ENCODE measurements at regions not wholly inside any gene's neighbourhood (a gene's known extent, or its start where the extent isn't known, plus 50 kb on each side); places are given as distances from the start of the nearest gene placed in this dataset.

- no peak overlapping the region for H2BK15ac ChIP-seq (ENCODE audit: low read length)
- no peak overlapping the region for H4K5ac ChIP-seq (ENCODE audit: insufficient read length, low read depth, low read length)
- H2AFZ ChIP-seq (ENCODE audit: low read length): no peak overlapping the region
- no peak overlapping the region for H2AK5ac ChIP-seq (ENCODE audit: low read depth, low read length)
- no peak overlapping the region for H3K4ac ChIP-seq (replicated peaks; ENCODE audit: insufficient read length, low read depth, low read length)
- no peak overlapping the region for H3K4me2 ChIP-seq (ENCODE audit: insufficient read depth in 1 of 2, low read depth in 2 of 2, low read length in 2 of 2)
- H3K79me2 ChIP-seq (ENCODE audit: control insufficient read depth in 1 of 2, insufficient read depth in 2 of 2, low read length in 2 of 2): no peaks in the 10 kb centered on the region
- H3K14ac ChIP-seq (ENCODE audit: insufficient read length): no peak overlapping the region
- H3K36me3 ChIP-seq (ENCODE audit: control insufficient read depth in 2 of 4, insufficient read depth in 4 of 4, low read length in 3 of 4): no peaks in the 10 kb centered on the region
- no peak overlapping the region for H3K56ac ChIP-seq (replicated peaks; ENCODE audit: insufficient read length, low read depth, low read length)
- DNase-seq (ENCODE audit: low read depth in 1 of 2, low spot score in 2 of 2) (no peak), FAIRE-seq (no peak)
- no peak overlapping the region for H2BK5ac ChIP-seq (ENCODE audit: low read depth, low read length)
- no peak overlapping the region for H2BK20ac ChIP-seq (ENCODE audit: low read length)
- H3K4me1 ChIP-seq (replicated peaks in 1 of 4; ENCODE audit: control insufficient read depth in 3 of 4, insufficient read depth in 4 of 4, low read length in 3 of 4): no peaks in the 10 kb centered on the region
- H3K4me3 ChIP-seq (ENCODE audit: extremely low read depth in 1 of 4, insufficient read depth in 2 of 4, low read depth in 3 of 4, low read length in 4 of 4): no peak overlapping the region
- POLR2A ChIA-PET (ENCODE audit: partially characterized antibody): no interaction called here
- no peak overlapping the region for H4K91ac ChIP-seq (replicated peaks; ENCODE audit: insufficient read length, low read length)
- CTCF ChIA-PET (ENCODE audit: partially characterized antibody): no interaction called here
- H3K23ac ChIP-seq (ENCODE audit: insufficient read length): no peak overlapping the region
- no peaks in the 10 kb centered on the region for H3K79me1 ChIP-seq (ENCODE audit: low read depth, low read length)
- H3K18ac ChIP-seq (ENCODE audit: extremely low read depth, low read length): no peak overlapping the region
- no peak overlapping the region for H2BK12ac ChIP-seq (ENCODE audit: low read depth, low read length)
- no peak overlapping the region for H4K8ac ChIP-seq (ENCODE audit: extremely low read depth, insufficient read depth, low read length)
- no peaks in the 10 kb centered on the region for H4K20me1 ChIP-seq (replicated peaks in 1 of 2; ENCODE audit: control insufficient read depth in 1 of 2, insufficient read depth in 2 of 2, low read length in 2 of 2)
- WGBS, 2 experiments (ENCODE audit: extremely low coverage in 1 of 2, insufficient coverage in 1 of 2, insufficient read length in 1 of 2, insufficient replicate concordance in 2 of 2, low coverage in 1 of 2, low lambda C conversion rate in 2 of 2, missing lambda C conversion rate in 1 of 2): 83% methylated on average over 1 of the region's 1 CpG; no CpG with 5 or more reads in 1 of the 2 experiments
- H3K9ac ChIP-seq (replicated peaks in 1 of 4; ENCODE audit: extremely low read depth in 1 of 4, low read depth in 3 of 4, low read length in 3 of 4): no peak overlapping the region
- H3K27ac ChIP-seq (ENCODE audit: low read depth, low read length): no peak overlapping the region
- no peak overlapping the region for H2BK120ac ChIP-seq (replicated peaks; ENCODE audit: low read depth, low read length)
- no peaks in the 10 kb centered on the region for H3K27me3 ChIP-seq (replicated peaks in 1 of 4; ENCODE audit: control insufficient read depth in 3 of 4, extremely low read depth in 1 of 4, insufficient read depth in 3 of 4, low read length in 3 of 4)
- no peak for TF ChIP-seq BACH1 (IDR thresholded peaks at IDR 0.05; ENCODE audit: low read length)
- no peak for TF ChIP-seq JUND (IDR thresholded peaks at IDR 0.05; ENCODE audit: low read length)
- TF ChIP-seq SP1 (IDR thresholded peaks at IDR 0.05; ENCODE audit: low read depth, low read length): no peak
- no peak for TF ChIP-seq PHF8 (conservative IDR thresholded peaks at IDR 0.05; ENCODE audit: low read depth, low read length)
- no peak for TF ChIP-seq RAD21 (IDR thresholded peaks at IDR 0.05 in 1 of 2, conservative IDR thresholded peaks at IDR 0.05 in 1 of 2; ENCODE audit: low read depth in 2 of 2, low read length in 2 of 2)
- no peak for TF ChIP-seq EP300 (IDR thresholded peaks at IDR 0.05; ENCODE audit: borderline replicate concordance in 1 of 2, low read depth in 2 of 2, low read length in 2 of 2)
- TF ChIP-seq CBX5 (IDR thresholded peaks at IDR 0.05; ENCODE audit: low read depth, low read length): no peak
- TF ChIP-seq USF2 (IDR thresholded peaks at IDR 0.05; ENCODE audit: low read length): no peak
- TF ChIP-seq, protein P1, sequence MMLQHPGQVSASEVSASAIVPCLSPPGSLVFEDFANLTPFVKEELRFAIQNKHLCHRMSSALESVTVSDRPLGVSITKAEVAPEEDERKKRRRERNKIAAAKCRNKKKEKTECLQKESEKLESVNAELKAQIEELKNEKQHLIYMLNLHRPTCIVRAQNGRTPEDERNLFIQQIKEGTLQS (IDR thresholded peaks at IDR 0.05; ENCODE audit: insufficient read depth, low read depth, low read length): no peak
- TF ChIP-seq BCL11A (IDR thresholded peaks at IDR 0.05; ENCODE audit: low read depth in 2 of 2, low read length in 2 of 2): no peak
- TF ChIP-seq EZH2 (IDR thresholded peaks at IDR 0.05; ENCODE audit: low read depth, low read length, severe bottlenecking): no peak
- no peaks in the 10 kb centered on the region for H3K23me2 ChIP-seq (ENCODE audit: low read depth, low read length)
- 0 out of 4 replicates have a peak, but pooled peaks cover 0 to 3% of the 10 kb centered on the region in 2 experiments for H3K9me3 ChIP-seq (ENCODE audit: insufficient read depth in 2 of 2, low read depth in 1 of 2, low read length in 1 of 2)
These were observed 282.5 kb upstream of the NRP1 start for GRCh38 chr10:33616956-33617355.

Measured in H1 (cell line).